GM11168 (cell line): ENCODE measurements at regions not wholly inside any gene's neighbourhood (a gene's known extent, or its start where the extent isn't known, plus 50 kb on each side); places are given as distances from the start of the nearest gene placed in this dataset.
"Not testable (repeated sequence)": the region's sequence is repeated elsewhere in the genome, so short reads cannot be mapped to it uniquely, and the experiment has no call there.

Experiments used
- in situ Hi-C: fragments of 300-500 bp; cut with MboI; formaldehyde crosslinking; loops from one replicate; pipeline ENCODE4 v1.12.0; 2022; ENCODE audit warnings: low sequenced_read_pairs; ENCODE audit not compliant: unreplicated experiment

DNA sequence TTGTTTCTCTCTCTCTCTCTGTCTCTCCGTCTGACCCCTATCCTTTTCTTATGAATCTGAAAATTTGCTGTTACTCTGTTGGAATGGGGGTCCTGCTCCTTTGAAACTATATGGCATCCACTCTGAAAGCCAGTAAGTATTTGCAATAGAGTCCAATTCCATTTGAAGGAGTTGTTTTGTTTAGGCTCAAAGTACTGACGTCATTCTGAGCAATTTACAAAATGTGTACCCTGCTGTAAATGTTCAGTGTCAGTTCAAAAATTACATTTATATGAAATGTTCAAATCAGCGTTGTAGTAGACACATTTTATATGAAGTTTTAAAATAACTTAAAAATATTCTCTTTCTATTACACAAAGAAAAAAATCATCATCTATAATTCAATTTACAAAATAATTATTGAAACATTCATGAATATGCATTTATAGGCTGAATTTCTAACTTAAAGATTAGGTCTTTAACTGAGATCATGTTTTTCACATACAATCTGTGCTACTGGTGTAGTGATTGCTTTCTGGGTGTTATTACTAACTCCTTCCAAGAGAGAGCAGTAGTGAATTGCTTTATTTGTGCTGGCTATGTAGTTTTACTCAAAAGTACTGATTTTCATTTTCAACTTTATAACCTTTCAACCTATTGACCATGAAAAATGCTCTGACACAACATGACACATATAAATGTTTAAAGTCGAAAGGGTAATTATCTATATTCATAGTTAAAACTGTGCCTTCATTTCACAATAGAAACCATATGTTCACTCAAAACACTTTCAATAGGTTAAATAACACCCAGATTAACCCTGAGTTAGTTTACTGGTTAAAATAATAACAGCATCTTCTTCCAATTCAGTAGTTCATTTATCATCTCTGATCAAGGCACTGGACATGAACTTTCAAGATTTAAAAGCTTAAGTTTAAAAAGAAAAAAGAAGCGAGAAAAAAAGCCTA is 253.1 kb upstream of the ADGRL4 start:
- in situ Hi-C loops: no loop called here

DNA sequence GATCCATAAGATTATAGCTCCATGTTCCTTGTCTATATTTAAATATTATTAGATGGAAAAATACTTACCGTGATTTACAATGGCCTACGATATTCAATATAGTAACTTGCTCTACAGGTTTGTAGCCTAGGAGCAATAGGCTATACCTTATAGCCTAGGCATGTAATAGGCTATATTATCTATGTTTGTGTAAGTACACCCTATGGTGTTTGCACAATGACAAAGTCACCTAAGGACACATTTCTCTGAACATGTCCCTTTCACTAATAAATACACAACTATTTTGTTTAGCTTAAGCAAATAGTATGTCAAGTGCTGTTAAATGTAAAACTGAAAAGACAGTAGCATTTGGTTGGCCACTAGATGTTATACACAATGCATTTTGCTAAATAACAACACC is 248.9 kb upstream of the ADGRL4 start:
- in situ Hi-C loops: no loop called here

DNA sequence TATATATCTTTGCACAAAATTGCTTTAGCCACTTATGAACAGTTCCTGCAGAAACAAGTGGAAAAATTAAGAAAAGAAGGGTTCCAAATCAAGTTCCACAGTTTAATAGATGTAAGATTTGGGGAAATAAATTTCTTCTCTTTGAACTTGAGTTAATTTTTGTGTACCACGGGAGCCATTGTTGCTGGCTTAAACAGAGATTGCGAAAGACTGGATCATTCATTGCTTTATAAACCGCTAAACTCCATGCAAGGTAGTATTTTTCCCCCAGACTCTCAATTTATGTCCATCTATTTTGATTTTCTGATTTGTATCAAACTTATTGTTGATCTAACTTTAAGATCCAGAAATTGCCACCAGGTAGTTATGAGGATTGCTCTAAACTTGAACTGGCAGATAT is 246.1 kb upstream of the ADGRL4 start:
- in situ Hi-C loops: no loop called here

DNA sequence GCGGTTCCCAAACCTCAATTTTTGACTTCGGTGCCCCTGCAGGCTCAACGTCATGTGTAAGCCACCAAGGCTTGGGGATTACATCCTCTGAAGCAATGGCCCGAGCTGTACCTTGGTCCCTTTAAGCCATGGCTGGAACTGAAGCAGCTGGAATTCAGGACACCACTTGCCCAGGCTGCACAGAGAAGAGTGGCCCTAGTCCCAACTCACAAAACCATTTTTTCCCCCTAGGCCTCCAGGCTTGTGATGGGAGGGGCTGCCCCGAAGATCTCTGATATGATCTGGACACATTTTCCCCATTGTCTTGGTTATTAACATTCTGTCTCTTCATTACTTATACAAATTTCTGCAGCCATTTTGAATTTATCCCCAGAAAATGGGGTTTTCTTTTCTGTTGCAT is 233.3 kb upstream of the ADGRL4 start:
- in situ Hi-C loops: no loop called here

DNA sequence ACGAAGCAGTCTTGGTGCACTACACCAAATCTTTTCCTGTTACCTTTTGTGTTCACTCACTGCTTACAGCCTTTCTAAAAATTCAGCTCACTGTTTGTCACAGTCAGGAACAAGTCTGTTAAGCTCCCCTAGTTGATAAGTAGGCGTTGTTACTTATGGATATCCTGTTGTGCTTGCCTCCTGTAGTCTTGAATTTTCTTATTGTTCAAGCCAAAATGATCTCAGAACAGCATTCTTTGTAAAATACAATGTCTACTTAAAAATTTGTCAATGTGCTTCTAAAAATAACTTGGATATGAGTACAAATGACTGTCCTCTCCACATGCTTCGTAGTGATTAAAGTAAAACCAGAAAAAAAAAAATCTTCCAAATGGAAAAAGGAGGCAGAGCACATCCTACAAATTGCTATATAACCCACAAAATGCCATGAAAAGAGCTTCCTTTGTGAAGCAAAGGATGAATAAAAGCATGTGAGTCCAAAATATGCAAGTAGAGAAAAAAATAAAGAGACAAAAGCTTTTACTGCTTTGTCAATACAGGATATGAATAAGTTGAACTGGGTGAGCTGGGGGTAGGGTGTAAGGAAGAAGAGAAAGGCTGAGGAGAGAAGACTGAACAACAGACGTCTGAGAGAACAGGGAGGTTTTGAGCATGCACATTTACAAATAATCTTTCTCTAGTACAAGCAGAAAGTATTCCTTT is 228.9 kb upstream of the ADGRL4 start:
- in situ Hi-C loops: no loop called here

DNA sequence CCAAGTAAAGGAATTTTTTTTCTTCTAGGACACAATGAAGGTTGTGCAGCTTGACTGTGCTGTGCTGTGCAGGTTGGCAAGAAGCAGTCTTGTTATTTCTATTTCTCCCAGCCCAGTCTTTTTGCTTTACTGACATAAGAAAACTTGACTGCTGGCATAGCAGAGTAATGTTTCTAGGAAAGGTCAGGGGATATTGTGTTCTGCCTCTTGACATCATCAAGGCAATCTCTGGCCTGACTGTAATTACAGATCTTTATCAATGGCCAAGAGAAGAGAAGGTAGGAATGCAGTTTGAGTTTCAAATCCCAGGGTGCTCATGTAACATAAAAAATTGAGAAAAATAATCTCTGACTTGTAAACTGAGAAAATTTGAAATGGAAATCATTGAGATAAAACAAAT is 226.3 kb upstream of the ADGRL4 start:
- in situ Hi-C loops: no loop called here

DNA sequence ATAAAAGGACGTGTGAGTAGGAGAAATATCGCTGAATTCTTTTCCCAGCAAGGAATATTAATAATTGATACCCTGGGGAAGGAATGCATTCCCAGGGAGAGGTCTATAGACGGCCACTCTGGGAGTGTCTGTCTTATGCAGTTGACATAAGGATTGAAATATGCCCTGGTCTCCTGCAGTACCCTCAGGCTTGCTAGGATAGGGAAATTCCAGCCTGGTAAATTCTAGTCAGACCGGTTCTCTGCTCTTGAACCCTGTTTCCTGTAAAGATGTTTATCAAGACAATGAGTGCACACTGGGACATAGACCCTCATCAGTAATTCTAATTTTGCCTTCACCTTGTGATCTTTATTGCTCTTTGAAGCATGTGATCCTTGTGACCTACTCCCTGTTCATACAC is 224.2 kb upstream of the ADGRL4 start:
- in situ Hi-C loops: not testable (repeated sequence)

DNA sequence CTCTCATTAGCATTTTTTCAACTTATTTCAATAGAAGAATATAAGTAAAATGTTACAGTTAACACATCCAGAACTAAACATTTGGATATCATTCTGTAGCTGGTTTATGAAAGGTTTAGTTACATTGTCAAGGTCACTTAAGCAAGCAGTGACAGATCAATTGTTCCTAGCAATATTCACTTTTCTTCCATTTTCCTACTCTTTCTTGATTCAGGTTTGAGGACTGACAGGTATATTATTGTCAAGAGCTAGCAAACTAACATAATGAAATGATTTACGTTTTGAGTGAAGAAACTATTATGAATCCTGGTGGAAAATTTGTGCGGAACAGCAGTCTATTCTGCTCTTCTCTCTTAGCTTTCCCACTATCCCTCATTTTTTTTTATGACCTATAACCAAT is 220.4 kb upstream of the ADGRL4 start:
- in situ Hi-C loops: no loop called here

DNA sequence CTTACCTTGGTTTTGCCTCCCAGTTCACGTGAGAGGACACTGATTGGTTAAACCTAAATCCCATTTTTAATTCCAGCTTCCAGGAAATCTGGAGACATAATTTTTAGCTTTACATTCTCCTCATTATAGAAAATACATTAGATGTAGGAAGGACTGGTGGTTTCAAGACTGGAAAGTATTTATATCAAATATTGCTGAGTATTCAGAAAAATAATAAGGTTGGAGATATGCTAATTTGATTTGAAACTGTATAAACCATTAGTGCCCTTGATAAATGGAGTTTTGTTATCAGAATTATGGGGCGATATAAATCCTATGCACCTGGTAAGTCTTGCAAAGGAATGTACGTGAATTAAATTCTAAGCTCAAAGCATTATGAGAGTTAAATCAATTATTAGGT is 218.0 kb upstream of the ADGRL4 start:
- in situ Hi-C loops: no loop called here

DNA sequence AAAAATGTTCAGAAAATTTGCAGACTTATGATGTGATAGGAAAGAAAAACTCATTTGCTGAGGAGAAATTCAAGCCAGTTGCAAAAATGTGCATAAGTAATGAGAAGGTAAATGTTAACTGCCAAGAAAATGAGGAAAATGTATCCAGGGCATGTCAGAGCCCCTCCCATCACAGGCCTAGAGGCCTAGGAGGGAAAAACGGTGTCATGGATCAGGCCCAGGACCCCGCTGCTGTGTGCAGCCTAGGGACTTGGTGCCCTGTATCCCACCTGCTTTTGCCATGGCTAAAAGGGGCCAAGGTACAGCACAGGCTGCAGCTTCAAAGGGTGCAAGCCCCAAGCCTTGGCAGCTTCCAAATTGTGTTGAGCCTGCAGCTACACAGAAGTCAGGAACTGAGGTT is 214.0 kb upstream of the ADGRL4 start:
- in situ Hi-C loops: no loop called here

DNA sequence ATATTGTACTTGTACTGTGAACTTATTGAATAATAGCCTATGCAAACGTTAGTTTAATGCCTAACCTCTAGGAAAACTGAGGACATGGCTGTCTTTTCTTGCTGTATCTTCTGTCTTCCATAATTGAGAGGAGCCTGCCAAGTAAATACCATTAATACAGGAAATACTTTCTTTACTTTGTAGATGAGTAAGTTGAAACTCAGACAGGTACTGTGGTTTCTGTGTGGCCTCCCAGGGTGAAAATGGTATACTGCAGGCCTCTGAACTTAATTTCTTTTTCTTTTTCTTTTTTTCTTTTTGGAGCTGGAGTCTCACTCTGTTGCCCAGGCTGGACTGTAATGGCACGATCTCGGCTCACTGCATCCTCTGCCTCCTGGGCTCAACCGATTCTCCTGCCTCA is 208.8 kb upstream of the ADGRL4 start:
- in situ Hi-C loops: no loop called here

DNA sequence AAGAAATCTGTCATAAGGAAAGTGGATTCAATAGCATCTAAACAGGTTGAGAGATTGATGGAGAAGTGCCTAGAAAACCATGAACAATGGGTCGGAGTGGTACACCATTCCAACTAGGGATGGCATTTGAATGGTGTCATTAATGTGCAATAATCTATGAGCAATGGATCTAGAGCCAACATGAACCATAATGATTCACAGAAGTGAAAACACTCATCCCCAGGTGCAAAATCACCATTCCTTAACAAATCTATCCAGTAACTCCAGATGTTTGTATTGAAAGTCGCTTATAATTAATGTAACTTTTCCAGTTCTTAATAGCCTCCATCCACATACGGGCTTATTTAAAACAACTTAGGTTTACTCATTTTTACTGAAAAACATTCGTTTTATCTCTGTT is 201.3 kb upstream of the ADGRL4 start:
- in situ Hi-C loops: no loop called here

DNA sequence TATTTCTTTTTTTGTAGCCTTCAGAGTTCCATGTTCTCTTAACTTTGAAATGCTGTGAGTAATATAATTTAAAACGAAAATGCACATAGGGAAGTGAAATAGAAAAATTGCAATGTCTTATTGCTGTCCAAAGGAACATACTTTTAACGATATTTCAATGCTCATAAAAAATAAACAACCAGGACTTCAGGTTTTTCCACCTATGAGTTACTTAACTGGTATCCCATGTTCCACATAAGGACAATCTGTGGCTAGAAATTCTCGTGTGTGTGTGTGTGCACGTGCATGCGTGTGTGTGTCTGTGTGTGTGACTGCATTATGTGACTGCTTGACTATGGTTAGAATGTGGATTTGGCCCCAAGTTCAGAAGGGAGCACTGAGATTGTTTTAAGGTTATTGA is 200.8 kb upstream of the ADGRL4 start:
- in situ Hi-C loops: no loop called here

DNA sequence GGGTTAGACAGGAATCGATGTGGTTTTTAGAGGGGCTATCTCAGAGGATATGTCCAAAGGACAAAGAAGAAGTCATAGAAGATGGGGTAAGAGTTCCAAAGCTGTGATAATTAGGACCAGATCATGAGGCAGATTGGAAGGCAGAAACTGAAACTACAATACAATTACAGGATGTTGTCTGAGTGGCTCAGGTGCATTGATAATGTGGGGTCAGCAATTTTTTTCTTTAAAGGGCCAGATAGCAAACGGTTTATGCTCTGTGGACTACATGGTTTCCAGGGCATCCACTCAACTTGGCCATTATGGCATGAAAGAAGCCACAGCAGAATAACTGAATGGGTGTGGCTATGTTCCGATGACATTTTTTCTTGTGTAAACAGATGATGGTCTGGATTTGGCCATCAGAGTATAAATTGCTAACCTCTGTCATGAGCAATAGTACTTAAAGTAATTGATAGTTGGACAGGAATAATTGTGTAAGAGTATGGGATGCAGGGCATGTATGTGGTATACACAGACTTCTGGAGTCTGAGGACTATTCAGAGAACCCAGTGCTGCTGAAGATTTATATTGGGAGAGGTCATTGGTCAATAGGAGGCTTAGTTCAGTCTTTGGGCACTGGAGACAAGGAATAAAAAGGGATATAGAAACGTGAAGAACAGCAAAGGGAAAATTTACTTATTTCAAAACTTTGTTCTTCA is 198.4 kb upstream of the ADGRL4 start:
- in situ Hi-C loops: no loop called here

DNA sequence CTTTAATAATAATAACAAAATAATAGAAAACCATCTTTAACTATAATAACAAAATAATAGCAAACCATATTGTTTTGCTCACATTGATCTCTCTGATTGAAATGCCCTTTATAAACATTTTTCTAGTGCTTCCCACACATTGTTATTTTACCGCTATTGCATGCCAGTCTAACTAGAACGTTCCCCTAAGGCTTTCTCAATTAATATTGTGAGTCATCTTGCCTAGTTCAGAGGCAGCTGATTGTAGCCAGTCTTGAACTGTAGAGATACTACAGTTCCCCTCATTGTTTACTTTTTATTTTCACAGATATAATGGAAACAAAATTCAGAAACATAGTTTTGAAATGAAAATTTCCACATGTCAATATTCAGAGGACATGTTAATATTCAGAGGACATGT is 192.3 kb upstream of the ADGRL4 start:
- in situ Hi-C loops: no loop called here

DNA sequence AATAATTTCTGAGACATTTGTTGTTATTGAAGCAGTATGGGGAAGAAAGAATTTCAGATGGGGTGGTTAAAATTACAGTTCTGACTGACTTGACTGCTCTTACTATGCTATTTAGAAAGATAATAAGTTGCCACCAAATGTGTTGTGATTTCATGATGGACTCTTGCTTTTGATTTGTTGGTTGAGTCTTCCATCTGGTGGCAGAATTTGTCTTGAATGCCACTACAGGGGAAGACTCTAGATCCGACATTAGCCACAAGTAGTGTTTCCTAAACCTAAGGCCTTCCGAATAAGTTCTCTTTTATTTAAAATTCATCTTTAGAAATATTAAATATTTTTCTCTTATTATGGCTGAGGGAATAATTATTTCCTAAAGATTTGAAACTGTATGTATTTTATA is 190.9 kb upstream of the ADGRL4 start:
- in situ Hi-C loops: no loop called here

DNA sequence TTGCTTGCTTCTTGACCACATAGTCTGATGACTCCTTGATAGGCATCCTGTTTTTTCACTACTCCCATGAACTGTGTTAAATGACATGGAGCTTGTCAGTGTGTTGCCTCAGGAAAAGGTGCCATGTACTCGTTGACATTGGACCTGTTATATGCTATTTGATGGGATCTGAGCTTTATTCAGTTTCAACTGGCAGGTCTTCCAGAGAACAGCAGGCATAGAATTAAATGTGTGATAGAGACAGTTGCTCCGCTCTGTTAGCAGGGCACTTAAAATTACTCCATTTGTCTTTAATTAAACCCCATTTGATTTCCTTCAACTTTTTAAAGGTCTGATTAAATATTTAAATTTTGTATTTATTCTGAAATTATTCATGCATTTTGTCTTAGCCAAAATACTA is 189.7 kb upstream of the ADGRL4 start:
- in situ Hi-C loops: no loop called here

DNA sequence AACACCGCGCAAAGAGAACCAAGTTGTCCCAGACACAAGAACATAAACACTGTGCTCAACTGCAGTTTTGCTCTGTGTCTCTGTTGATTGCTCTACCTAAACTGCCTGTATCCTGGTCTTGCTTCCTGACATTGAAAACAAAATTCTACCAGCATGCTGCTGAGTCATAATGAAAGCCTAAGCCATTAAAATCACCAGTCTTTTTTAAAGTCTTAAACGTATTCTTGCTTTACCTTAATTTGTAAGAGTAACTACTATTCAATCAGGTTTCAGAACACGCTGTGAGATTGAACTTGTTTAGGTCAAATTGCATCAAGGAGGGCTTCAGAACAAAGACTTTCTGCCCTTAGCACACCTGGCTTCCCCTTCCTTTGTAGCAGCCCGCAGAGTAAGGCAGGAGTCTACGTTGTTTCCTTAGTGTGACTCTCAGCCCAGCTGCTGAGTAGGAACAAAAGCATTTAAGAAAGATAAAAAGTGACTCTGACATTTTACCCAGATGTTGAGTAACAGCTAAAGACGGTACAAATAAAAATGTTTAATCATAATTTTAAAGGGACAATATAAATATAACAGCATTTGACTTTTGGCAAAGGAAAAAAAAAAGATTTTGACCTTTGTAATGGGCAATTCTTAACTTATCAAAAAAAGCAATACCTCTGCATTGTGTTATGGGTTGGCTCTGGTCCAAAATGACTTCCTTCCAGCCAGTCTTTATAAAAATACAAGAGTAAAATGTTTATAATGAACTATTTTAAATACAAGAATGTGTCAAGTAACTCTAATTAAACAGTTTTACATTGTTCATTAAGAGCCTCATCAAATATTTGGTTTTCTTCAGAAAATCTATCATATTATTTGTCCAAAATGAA is 186.9 kb upstream of the ADGRL4 start:
- in situ Hi-C loops: no loop called here

DNA sequence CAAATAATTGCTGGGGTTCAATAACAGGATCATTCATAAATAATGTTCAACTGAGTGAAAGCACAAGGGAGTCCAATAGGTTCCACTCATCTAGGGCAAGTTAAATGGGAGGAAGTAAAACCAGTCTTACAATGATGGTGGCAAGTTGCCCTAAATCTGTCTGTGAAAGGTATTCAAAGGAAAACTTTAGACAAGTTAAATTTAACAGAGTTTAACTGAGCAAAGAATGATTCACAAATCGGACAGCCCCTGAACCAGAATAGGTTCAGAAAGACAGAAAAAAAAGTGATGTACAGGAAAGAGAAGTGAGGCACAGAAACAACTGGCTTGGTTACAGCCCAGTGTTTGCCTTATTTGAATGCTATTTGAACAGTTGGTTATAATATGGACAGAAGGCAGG is 183.5 kb upstream of the ADGRL4 start:
- in situ Hi-C loops: no loop called here

DNA sequence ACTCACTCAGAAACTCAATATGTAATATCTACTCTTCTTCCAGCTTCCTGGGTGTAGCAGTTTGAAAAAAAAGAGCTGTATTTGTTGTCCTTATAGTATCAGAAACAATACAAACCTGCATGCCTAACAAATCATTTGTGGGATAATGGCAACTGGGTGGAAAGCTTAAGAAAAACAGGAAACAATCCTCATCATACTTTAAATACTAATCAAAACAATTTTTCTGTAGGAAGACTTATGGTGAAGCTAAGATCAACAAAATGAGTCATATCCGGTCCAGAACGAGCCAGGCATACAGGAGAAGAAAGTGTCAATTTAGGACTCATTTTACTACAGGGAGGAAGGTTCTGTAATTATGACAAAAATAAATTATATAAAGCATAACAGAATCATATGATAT is 181.8 kb upstream of the ADGRL4 start:
- in situ Hi-C loops: no loop called here
